ENCODE measurements at regions not wholly inside any gene's neighbourhood (a gene's known extent, or its start where the extent isn't known, plus 50 kb on each side); places are given as distances from the start of the nearest gene placed in this dataset.

GRCh38 chr1:166514067-166514466 is 325.2 kb upstream of the POGK start:
- H3K9me3 ChIP-seq: no peaks in the 10 kb centered on the region
- no peak overlapping the region for H3K27ac ChIP-seq
- H3K4me3 ChIP-seq (ENCODE audit: low read depth in 1 of 2, low read length in 1 of 2): no peak overlapping the region
- no peak for TF ChIP-seq CTCF (IDR thresholded peaks at IDR 0.05)
- no peaks in the 10 kb centered on the region for H3K27me3 ChIP-seq
- no peaks in the 10 kb centered on the region for H3K4me1 ChIP-seq (ENCODE audit: control insufficient read depth in 1 of 2, insufficient read depth in 1 of 2, low read depth in 1 of 2, low read length in 1 of 2)
- no peaks in the 10 kb centered on the region for H3K36me3 ChIP-seq

- no peaks in the 10 kb centered on the region for H3K9me3 ChIP-seq
- H3K36me3 ChIP-seq: no peaks in the 10 kb centered on the region
- no peaks in the 10 kb centered on the region for H3K4me1 ChIP-seq (ENCODE audit: control insufficient read depth in 1 of 2, insufficient read depth in 1 of 2, low read depth in 1 of 2, low read length in 1 of 2)
- no peak for TF ChIP-seq CTCF (IDR thresholded peaks at IDR 0.05)
- H3K27ac ChIP-seq: no peak overlapping the region
- no peaks in the 10 kb centered on the region for H3K27me3 ChIP-seq
- no peak overlapping the region for H3K4me3 ChIP-seq (ENCODE audit: low read depth in 1 of 2, low read length in 1 of 2)
Observed at GRCh38 chr1:166527752-166528151, 311.5 kb upstream of the POGK start.

- Histone ChIP-seq H3K9me3 (no peaks in the 10 kb centered on the region), H3K36me3 (no peaks in the 10 kb centered on the region), H3K27me3 (no peaks in the 10 kb centered on the region), H3K27ac (no peak overlapping the region), H3K4me1 (ENCODE audit: control insufficient read depth in 1 of 2, insufficient read depth in 1 of 2, low read depth in 1 of 2, low read length in 1 of 2) (no peaks in the 10 kb centered on the region), H3K4me3 (ENCODE audit: low read depth in 1 of 2, low read length in 1 of 2) (no peak overlapping the region)
- no peak for TF ChIP-seq CTCF (IDR thresholded peaks at IDR 0.05)
Observed at GRCh38 chr1:166538646-166539045, 300.6 kb upstream of the POGK start.

- Histone ChIP-seq H3K36me3 (no peaks in the 10 kb centered on the region), H3K4me1 (ENCODE audit: control insufficient read depth in 1 of 2, insufficient read depth in 1 of 2, low read depth in 1 of 2, low read length in 1 of 2) (no peaks in the 10 kb centered on the region), H3K27me3 (no peaks in the 10 kb centered on the region), H3K9me3 (no peaks in the 10 kb centered on the region), H3K4me3 (ENCODE audit: low read depth in 1 of 2, low read length in 1 of 2) (no peak overlapping the region), H3K27ac (no peak overlapping the region)
- no peak for TF ChIP-seq CTCF (IDR thresholded peaks at IDR 0.05)
Observed at GRCh38 chr1:166544036-166544435, 295.2 kb upstream of the POGK start.

- Histone ChIP-seq H3K9me3 (no peaks in the 10 kb centered on the region), H3K4me1 (ENCODE audit: control insufficient read depth in 1 of 2, insufficient read depth in 1 of 2, low read depth in 1 of 2, low read length in 1 of 2) (no peaks in the 10 kb centered on the region), H3K27ac (no peak overlapping the region), H3K36me3 (no peaks in the 10 kb centered on the region), H3K4me3 (ENCODE audit: low read depth in 1 of 2, low read length in 1 of 2) (no peak overlapping the region), H3K27me3 (no peaks in the 10 kb centered on the region)
- TF ChIP-seq CTCF (IDR thresholded peaks at IDR 0.05): no peak
Observed at GRCh38 chr1:166544561-166544960, 294.7 kb upstream of the POGK start.

- Histone ChIP-seq H3K4me3 (ENCODE audit: low read depth in 1 of 2, low read length in 1 of 2) (no peak overlapping the region), H3K36me3 (no peaks in the 10 kb centered on the region), H3K27ac (no peak overlapping the region), H3K27me3 (no peaks in the 10 kb centered on the region), H3K4me1 (ENCODE audit: control insufficient read depth in 1 of 2, insufficient read depth in 1 of 2, low read depth in 1 of 2, low read length in 1 of 2) (no peaks in the 10 kb centered on the region), H3K9me3 (no peaks in the 10 kb centered on the region)
- TF ChIP-seq CTCF (IDR thresholded peaks at IDR 0.05): no peak
Observed at GRCh38 chr1:166552706-166553105, 286.6 kb upstream of the POGK start.

Data from neutrophil (primary cell).